ENCODE measurements at regions not wholly inside any gene's neighbourhood (a gene's known extent, or its start where the extent isn't known, plus 50 kb on each side); places are given as distances from the start of the nearest gene placed in this dataset.

DNA sequence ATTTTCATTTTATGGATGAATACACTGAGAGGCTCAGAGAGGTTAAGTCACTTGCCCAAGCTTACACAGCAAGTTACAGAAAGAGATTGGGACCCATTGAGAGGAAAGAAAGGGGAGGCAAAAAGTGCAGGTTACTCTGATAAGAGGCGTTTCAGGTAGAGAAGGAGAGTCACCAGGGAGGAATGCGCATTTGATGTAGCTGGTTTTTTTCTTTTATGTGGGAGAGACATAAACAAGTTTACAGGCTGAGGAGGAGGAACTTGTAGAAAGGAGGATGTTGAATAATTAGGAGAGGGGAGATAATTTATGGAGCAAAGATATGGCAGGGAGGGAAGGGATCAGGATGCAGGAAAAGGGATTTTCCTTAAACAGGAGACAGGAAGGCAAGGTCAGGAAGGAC lies 297.0 kb downstream of the PCNX1 start:
- no peak for TF ChIP-seq POLR2A (IDR thresholded peaks at IDR 0.05)
- TF ChIP-seq, protein P1, sequence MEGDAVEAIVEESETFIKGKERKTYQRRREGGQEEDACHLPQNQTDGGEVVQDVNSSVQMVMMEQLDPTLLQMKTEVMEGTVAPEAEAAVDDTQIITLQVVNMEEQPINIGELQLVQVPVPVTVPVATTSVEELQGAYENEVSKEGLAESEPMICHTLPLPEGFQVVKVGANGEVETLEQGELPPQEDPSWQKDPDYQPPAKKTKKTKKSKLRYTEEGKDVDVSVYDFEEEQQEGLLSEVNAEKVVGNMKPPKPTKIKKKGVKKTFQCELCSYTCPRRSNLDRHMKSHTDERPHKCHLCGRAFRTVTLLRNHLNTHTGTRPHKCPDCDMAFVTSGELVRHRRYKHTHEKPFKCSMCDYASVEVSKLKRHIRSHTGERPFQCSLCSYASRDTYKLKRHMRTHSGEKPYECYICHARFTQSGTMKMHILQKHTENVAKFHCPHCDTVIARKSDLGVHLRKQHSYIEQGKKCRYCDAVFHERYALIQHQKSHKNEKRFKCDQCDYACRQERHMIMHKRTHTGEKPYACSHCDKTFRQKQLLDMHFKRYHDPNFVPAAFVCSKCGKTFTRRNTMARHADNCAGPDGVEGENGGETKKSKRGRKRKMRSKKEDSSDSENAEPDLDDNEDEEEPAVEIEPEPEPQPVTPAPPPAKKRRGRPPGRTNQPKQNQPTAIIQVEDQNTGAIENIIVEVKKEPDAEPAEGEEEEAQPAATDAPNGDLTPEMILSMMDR (IDR thresholded peaks at IDR 0.05 in 8 of 11, conservative IDR thresholded peaks at IDR 0.05 in 3 of 11), result no peak
